ENCODE measurements at regions not wholly inside any gene's neighbourhood (a gene's known extent, or its start where the extent isn't known, plus 50 kb on each side); places are given as distances from the start of the nearest gene placed in this dataset.

GRCh38 chr12:87807086-87807485 lies 222.1 kb downstream of the C12orf50 start:
- no peak for DNase-seq
- no peaks in the 10 kb centered on the region for H3K27me3 ChIP-seq (replicated peaks in 1 of 7)
- WGBS, 5 donors = 48 to 73% (median 52%) methylated on average over 1 of the region's 1 CpG

DNA sequence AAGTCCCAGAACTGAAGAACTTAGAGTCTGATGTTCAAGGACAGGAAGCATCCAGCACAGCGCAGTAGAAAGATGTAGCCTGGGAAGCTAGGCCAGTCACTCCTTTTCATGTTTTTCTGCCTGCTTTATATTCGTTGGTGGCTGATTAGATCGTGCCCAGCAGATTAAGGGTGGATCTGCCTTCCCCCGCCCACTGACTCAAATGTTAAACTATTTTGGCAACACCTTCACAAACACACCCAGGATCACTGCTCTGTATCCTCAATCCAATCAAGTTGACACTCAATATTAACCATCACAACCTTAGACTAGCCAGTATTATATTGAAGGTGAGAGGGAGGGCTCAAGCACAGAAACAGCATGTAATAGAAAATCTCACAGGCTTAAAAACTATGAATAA lies 222.9 kb downstream of the C12orf50 start:
- H3K27me3 ChIP-seq (replicated peaks in 1 of 7) = no peaks in the 10 kb centered on the region
- WGBS, 5 donors = 58 to 80% (median 72%) methylated on average over 4 of the region's 4 CpGs

More at GRCh38 chr12:87807086-87807485, 222.1 kb downstream of the C12orf50 start:
- Histone ChIP-seq H3K27ac (no peak overlapping the region), H3K9me3 (no peaks in the 10 kb centered on the region), H3K4me1 (no peaks in the 10 kb centered on the region), H3K4me3 (no peak overlapping the region), H3K36me3 (no peaks in the 10 kb centered on the region)
- intact Hi-C loops (cut with DNase I; ENCODE audit: low total_unique reads) = no loop called here
- TF ChIP-seq, protein P1, sequence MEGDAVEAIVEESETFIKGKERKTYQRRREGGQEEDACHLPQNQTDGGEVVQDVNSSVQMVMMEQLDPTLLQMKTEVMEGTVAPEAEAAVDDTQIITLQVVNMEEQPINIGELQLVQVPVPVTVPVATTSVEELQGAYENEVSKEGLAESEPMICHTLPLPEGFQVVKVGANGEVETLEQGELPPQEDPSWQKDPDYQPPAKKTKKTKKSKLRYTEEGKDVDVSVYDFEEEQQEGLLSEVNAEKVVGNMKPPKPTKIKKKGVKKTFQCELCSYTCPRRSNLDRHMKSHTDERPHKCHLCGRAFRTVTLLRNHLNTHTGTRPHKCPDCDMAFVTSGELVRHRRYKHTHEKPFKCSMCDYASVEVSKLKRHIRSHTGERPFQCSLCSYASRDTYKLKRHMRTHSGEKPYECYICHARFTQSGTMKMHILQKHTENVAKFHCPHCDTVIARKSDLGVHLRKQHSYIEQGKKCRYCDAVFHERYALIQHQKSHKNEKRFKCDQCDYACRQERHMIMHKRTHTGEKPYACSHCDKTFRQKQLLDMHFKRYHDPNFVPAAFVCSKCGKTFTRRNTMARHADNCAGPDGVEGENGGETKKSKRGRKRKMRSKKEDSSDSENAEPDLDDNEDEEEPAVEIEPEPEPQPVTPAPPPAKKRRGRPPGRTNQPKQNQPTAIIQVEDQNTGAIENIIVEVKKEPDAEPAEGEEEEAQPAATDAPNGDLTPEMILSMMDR (IDR thresholded peaks at IDR 0.05 in 8 of 11, conservative IDR thresholded peaks at IDR 0.05 in 3 of 11) = no peak
- TF ChIP-seq POLR2A (IDR thresholded peaks at IDR 0.05) (no peak), POLR2AphosphoS5 (IDR thresholded peaks at IDR 0.05) (no peak)

GRCh38 chr12:87804386-87804785 lies 224.8 kb downstream of the C12orf50 start:
- TF ChIP-seq, protein P1 (IDR thresholded peaks at IDR 0.05 in 8 of 11, conservative IDR thresholded peaks at IDR 0.05 in 3 of 11) = no peak
- TF ChIP-seq POLR2AphosphoS5 (IDR thresholded peaks at IDR 0.05) = no peak
- no peak for TF ChIP-seq POLR2A (IDR thresholded peaks at IDR 0.05)
- H3K27me3 ChIP-seq (replicated peaks in 1 of 7) = no peaks in the 10 kb centered on the region
- DNase-seq = no peak
- no peaks in the 10 kb centered on the region for H3K9me3 ChIP-seq
- no peak overlapping the region for H3K4me3 ChIP-seq
- intact Hi-C loops (cut with DNase I; ENCODE audit: low total_unique reads) = no loop called here
- WGBS, 5 donors = 3 to 69% (median 36%) methylated on average over 1 of the region's 1 CpG
- H3K36me3 ChIP-seq = no peaks in the 10 kb centered on the region
- H3K4me1 ChIP-seq = peaks cover 0 to 5% (median 0%) of the 10 kb centered on the region in 6 donors
- H3K27ac ChIP-seq = no peak overlapping the region

More for the DNA sequence above, 222.9 kb downstream of the C12orf50 start:
- H3K4me3 ChIP-seq = no peak overlapping the region
- no peak for DNase-seq
- H3K27ac ChIP-seq = no peak overlapping the region
- no peaks in the 10 kb centered on the region for H3K9me3 ChIP-seq
- H3K36me3 ChIP-seq = no peaks in the 10 kb centered on the region
- TF ChIP-seq, protein P1 (IDR thresholded peaks at IDR 0.05 in 8 of 11, conservative IDR thresholded peaks at IDR 0.05 in 3 of 11) = no peak
- TF ChIP-seq POLR2A (IDR thresholded peaks at IDR 0.05) (no peak), POLR2AphosphoS5 (IDR thresholded peaks at IDR 0.05) (no peak)
- intact Hi-C loops (cut with DNase I; ENCODE audit: low total_unique reads) = no loop called here
- peaks cover 0 to 5% (median 0%) of the 10 kb centered on the region in 6 donors for H3K4me1 ChIP-seq

DNA sequence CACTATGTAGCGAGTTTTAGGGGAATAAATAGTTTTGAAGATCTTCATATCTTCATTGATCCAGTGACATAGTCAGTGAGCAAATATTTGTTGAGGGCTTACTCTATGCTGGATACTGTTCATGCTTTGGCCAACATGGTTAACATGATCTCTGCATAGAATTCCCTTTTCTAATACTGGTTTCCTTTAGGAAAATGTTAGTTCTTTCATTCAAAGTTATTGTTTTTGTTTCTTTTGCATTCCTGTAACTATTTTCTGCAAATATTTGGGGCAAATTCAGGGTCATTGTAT lies 226.5 kb downstream of the C12orf50 start:
- WGBS, 5 donors = 77 to 97% (median 94%) methylated on average over 1 of the region's 1 CpG
- intact Hi-C loops (cut with DNase I; ENCODE audit: low total_unique reads) = no loop called here
- H3K27me3 ChIP-seq (replicated peaks in 1 of 7) = no peaks in the 10 kb centered on the region
- no peaks in the 10 kb centered on the region for H3K36me3 ChIP-seq
- no peak overlapping the region for H3K27ac ChIP-seq
- DNase-seq = no peak
- TF ChIP-seq, protein P1 (IDR thresholded peaks at IDR 0.05 in 8 of 11, conservative IDR thresholded peaks at IDR 0.05 in 3 of 11) = no peak
- TF ChIP-seq POLR2A (IDR thresholded peaks at IDR 0.05) = no peak
- TF ChIP-seq POLR2AphosphoS5 (IDR thresholded peaks at IDR 0.05) = no peak
- no peak overlapping the region for H3K4me3 ChIP-seq
- H3K4me1 ChIP-seq = peaks cover 0 to 5% (median 0%) of the 10 kb centered on the region in 6 donors
- no peaks in the 10 kb centered on the region for H3K9me3 ChIP-seq
